ENCODE measurements at regions not wholly inside any gene's neighbourhood (a gene's known extent, or its start where the extent isn't known, plus 50 kb on each side); places are given as distances from the start of the nearest gene placed in this dataset.

DNA sequence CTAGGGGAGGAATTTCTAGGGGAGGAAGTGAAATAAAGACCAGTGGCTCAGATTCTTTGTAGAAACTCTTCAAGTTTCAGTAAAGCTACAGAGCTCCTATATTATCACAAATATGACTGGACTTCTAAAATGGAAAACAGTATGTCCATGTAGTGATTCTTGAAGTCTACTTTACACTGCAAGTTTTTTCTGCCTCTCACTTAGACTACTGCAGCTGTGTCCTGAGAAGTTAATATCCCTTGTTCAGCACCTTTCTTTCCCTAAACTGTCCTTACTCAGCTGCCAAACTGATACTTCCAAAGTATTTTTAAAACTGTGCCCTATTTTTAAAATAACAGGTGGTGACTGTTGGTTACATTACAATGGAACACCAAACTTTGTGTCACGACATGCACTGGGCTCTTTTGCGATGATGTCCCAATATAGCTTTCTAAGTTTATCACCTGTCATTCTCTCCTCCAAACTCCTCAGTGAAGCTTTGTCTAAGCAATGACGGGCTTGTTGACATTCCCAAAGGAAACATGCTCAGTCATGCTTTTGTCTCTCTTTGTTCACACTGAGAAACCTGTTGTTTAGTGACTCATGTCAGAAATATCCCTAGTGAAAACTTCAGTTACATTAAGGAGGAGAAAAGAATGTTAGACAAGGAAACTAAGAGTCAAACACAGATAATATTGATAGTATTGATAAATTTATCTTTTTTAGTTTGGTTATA lies 341.1 kb downstream of the ARL6IP6 start (continued):
- TF ChIP-seq HMG20A (CRISPR knock-in tag; IDR thresholded peaks at IDR 0.05; ENCODE audit: borderline replicate concordance) (no peak), ZNF136 (CRISPR knock-in tag; IDR thresholded peaks at IDR 0.05; ENCODE audit: low read depth) (no peak), NBN (conservative IDR thresholded peaks at IDR 0.05) (no peak), RARG (CRISPR knock-in tag; IDR thresholded peaks at IDR 0.05; ENCODE audit: low read depth) (no peak), SETDB1 (CRISPR knock-in tag; IDR thresholded peaks at IDR 0.05; ENCODE audit: borderline replicate concordance) (no peak), PAWR (CRISPR knock-in tag; IDR thresholded peaks at IDR 0.05; ENCODE audit: borderline replicate concordance) (no peak), ZSCAN12 (CRISPR knock-in tag; IDR thresholded peaks at IDR 0.05) (no peak), ZNF205 (CRISPR knock-in tag; IDR thresholded peaks at IDR 0.05) (no peak), ZNF30 (CRISPR knock-in tag; IDR thresholded peaks at IDR 0.05) (no peak), FOXA1 (IDR thresholded peaks at IDR 0.05) (no peak), FOXA1 (CRISPR knock-in tag; IDR thresholded peaks at IDR 0.05) (peak; percentile 48; the same call in 1 of the 2 replicates)
- TF ChIP-seq, protein P1, sequence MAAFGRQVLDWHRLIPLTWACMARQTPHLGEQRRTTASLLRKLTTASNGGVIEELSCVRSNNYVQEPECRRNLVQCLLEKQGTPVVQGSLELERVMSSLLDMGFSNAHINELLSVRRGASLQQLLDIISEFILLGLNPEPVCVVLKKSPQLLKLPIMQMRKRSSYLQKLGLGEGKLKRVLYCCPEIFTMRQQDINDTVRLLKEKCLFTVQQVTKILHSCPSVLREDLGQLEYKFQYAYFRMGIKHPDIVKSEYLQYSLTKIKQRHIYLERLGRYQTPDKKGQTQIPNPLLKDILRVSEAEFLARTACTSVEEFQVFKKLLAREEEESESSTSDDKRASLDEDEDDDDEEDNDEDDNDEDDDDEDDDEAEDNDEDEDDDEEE (CRISPR knock-in tag; IDR thresholded peaks at IDR 0.05) = no peak
- TF ChIP-seq, protein P2, sequence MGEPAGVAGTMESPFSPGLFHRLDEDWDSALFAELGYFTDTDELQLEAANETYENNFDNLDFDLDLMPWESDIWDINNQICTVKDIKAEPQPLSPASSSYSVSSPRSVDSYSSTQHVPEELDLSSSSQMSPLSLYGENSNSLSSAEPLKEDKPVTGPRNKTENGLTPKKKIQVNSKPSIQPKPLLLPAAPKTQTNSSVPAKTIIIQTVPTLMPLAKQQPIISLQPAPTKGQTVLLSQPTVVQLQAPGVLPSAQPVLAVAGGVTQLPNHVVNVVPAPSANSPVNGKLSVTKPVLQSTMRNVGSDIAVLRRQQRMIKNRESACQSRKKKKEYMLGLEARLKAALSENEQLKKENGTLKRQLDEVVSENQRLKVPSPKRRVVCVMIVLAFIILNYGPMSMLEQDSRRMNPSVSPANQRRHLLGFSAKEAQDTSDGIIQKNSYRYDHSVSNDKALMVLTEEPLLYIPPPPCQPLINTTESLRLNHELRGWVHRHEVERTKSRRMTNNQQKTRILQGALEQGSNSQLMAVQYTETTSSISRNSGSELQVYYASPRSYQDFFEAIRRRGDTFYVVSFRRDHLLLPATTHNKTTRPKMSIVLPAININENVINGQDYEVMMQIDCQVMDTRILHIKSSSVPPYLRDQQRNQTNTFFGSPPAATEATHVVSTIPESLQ (CRISPR knock-in tag; conservative IDR thresholded peaks at IDR 0.05) = no peak
- TF ChIP-seq, protein P3, sequence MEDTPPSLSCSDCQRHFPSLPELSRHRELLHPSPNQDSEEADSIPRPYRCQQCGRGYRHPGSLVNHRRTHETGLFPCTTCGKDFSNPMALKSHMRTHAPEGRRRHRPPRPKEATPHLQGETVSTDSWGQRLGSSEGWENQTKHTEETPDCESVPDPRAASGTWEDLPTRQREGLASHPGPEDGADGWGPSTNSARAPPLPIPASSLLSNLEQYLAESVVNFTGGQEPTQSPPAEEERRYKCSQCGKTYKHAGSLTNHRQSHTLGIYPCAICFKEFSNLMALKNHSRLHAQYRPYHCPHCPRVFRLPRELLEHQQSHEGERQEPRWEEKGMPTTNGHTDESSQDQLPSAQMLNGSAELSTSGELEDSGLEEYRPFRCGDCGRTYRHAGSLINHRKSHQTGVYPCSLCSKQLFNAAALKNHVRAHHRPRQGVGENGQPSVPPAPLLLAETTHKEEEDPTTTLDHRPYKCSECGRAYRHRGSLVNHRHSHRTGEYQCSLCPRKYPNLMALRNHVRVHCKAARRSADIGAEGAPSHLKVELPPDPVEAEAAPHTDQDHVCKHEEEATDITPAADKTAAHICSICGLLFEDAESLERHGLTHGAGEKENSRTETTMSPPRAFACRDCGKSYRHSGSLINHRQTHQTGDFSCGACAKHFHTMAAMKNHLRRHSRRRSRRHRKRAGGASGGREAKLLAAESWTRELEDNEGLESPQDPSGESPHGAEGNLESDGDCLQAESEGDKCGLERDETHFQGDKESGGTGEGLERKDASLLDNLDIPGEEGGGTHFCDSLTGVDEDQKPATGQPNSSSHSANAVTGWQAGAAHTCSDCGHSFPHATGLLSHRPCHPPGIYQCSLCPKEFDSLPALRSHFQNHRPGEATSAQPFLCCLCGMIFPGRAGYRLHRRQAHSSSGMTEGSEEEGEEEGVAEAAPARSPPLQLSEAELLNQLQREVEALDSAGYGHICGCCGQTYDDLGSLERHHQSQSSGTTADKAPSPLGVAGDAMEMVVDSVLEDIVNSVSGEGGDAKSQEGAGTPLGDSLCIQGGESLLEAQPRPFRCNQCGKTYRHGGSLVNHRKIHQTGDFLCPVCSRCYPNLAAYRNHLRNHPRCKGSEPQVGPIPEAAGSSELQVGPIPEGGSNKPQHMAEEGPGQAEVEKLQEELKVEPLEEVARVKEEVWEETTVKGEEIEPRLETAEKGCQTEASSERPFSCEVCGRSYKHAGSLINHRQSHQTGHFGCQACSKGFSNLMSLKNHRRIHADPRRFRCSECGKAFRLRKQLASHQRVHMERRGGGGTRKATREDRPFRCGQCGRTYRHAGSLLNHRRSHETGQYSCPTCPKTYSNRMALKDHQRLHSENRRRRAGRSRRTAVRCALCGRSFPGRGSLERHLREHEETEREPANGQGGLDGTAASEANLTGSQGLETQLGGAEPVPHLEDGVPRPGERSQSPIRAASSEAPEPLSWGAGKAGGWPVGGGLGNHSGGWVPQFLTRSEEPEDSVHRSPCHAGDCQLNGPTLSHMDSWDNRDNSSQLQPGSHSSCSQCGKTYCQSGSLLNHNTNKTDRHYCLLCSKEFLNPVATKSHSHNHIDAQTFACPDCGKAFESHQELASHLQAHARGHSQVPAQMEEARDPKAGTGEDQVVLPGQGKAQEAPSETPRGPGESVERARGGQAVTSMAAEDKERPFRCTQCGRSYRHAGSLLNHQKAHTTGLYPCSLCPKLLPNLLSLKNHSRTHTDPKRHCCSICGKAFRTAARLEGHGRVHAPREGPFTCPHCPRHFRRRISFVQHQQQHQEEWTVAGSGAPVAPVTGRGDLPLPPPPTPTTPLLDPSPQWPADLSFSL (CRISPR knock-in tag; IDR thresholded peaks at IDR 0.05) = no peak
- TF ChIP-seq, protein P4, sequence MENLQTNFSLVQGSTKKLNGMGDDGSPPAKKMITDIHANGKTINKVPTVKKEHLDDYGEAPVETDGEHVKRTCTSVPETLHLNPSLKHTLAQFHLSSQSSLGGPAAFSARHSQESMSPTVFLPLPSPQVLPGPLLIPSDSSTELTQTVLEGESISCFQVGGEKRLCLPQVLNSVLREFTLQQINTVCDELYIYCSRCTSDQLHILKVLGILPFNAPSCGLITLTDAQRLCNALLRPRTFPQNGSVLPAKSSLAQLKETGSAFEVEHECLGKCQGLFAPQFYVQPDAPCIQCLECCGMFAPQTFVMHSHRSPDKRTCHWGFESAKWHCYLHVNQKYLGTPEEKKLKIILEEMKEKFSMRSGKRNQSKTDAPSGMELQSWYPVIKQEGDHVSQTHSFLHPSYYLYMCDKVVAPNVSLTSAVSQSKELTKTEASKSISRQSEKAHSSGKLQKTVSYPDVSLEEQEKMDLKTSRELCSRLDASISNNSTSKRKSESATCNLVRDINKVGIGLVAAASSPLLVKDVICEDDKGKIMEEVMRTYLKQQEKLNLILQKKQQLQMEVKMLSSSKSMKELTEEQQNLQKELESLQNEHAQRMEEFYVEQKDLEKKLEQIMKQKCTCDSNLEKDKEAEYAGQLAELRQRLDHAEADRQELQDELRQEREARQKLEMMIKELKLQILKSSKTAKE (CRISPR knock-in tag; IDR thresholded peaks at IDR 0.05; ENCODE audit: borderline replicate concordance) = no peak
- TF ChIP-seq, protein P5, sequence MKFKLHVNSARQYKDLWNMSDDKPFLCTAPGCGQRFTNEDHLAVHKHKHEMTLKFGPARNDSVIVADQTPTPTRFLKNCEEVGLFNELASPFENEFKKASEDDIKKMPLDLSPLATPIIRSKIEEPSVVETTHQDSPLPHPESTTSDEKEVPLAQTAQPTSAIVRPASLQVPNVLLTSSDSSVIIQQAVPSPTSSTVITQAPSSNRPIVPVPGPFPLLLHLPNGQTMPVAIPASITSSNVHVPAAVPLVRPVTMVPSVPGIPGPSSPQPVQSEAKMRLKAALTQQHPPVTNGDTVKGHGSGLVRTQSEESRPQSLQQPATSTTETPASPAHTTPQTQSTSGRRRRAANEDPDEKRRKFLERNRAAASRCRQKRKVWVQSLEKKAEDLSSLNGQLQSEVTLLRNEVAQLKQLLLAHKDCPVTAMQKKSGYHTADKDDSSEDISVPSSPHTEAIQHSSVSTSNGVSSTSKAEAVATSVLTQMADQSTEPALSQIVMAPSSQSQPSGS (CRISPR knock-in tag; IDR thresholded peaks at IDR 0.05) = no peak
- TF ChIP-seq, protein P6, sequence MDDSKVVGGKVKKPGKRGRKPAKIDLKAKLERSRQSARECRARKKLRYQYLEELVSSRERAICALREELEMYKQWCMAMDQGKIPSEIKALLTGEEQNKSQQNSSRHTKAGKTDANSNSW (CRISPR knock-in tag; IDR thresholded peaks at IDR 0.05; ENCODE audit: borderline replicate concordance) = no peak

All from HepG2 (cell line).